NOMO-1 treated with DMSO at 0.1 percent for 48 hours (cell line): ENCODE measurements at regions not wholly inside any gene's neighbourhood (a gene's known extent, or its start where the extent isn't known, plus 50 kb on each side); places are given as distances from the start of the nearest gene placed in this dataset.

Experiments used
- DNase-seq: peaks from one replicate; lab custom pipeline; 2025; ENCODE audit not compliant: unreplicated experiment; lab: John Stamatoyannopoulos, UW

DNA sequence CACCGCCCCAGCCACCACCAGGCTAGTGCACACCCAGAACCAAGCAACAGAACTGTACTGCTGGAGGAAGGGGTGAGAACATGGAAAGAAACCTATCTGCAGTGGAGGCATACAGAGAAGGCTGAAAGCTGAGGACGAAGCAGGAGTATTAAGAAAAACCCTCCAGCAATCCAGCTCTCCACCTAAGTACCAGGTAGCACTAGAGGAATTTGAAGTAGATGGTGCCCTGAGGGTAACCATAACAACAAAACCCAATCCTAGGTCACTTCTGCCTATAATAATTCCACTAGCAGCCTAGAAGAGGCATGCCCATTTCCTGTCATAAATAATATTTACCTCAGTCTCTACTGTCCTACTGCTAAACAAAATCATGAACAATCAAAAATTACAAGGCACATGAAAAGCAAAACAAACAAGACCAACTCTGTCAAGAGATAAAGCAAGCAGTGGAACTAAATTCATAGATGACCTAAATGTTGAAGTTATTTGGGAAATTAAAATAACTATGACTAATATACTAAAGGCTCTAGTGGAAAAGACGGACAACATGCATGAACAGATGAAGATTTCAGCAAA, 51.1 kb downstream of the HYCC1 start:
- DNase-seq: no peak

DNA sequence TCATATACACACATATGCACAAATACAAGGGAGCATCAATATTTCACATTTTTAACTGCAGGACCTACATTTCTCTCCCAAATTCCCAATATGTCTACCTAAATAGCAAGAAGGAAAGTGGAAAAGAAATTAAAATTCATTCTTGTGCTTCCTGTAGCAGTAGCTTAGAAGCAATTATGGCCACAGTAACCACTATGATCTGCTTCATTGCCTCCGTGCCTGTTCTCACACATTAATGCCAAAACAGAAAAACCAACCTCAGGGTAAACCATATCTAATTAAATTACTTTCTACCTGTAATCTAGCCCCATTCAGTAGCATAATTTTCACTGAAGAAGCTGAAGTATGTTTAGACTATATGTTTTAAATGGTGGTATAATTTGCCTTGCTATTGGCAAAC, 55.2 kb downstream of the HYCC1 start:
- DNase-seq: no peak

DNA sequence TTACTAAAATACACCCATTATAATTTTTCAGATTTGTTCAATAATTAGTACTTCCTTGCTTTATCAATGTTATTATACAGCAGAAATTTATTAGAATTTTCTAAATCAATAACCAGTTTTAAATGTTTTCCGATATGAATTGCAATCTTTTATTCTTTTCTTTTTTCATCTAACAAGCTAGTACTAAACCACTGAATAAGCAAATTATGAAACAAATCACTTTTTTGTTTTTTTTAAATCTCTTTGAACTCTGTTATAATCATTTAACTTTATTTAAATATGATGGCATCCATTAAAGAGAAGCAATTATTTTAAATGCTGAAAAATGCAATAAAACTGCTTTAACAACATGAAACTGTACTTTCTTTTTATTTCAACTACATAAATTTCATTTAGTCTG, 59.7 kb downstream of the HYCC1 start:
- no peak for DNase-seq

DNA sequence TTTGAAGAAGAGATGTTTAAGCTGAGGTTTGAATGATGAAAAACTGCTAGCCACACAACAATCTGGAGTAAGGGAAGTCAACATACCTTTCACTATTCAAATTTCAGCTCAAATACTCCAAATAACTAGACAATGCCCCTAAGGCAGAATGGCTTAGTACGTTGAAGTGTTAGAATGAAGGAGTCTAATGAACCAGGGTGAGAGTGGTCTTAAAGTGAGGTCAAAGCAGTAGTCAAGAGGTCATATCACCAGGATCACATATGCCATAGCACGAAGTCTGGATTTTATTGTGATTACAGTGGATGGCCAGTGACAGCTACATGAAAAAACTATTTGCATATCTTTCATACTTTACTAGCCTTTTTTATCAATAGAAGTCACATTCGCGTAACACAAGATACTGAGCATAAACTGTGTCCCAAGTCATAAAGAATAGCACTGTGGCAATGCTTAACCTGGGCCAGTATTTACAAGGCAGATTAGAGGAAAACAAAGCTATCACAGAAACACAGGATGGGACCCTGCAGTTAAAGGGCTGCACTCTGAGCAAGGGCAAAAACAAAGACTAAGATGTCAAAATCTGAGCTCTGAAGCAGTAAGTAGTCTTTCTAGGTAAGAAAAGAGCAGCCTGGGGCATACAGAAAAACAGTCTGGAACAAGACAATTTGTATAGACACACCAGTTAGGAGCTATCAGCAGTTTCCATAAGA, 61.5 kb downstream of the HYCC1 start:
- DNase-seq: no peak

DNA sequence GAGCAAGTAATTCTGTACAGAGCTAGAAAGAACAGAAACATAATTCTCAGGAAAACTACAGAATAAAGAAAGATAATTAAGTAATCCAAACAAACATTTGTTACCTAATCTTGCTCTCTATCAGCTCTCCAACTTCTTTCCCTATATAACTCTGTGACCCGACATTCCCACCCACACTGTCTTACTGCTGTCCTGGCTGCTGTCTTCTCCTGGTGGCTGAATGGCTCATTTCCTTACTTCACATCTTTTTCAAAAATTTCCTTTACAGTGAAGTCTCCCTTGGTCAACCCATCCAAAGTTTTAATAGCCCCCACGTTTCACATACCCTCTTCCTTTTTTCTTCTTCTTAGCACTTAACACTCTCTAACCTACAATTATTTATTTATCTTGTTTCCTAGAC, 64.0 kb downstream of the HYCC1 start:
- DNase-seq: no peak

DNA sequence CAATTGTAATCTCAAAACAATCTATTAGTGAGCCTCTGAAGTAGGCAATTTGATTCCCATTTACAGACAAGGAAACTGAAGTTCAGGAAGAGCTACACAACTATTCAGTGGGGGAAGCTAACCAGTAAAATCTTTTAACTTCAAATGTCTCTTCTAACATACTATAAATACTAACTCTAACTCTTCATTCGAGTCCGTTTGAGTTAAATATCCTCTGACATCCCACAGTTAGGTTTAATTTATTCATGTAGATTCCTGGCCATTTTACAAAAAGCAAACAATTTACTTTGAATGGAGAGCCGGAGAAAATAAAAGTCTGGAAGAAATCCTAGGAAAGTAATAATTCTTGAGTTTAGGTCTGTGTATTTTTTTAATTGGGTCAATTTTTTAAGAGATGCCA, 64.7 kb downstream of the HYCC1 start:
- DNase-seq: no peak

DNA sequence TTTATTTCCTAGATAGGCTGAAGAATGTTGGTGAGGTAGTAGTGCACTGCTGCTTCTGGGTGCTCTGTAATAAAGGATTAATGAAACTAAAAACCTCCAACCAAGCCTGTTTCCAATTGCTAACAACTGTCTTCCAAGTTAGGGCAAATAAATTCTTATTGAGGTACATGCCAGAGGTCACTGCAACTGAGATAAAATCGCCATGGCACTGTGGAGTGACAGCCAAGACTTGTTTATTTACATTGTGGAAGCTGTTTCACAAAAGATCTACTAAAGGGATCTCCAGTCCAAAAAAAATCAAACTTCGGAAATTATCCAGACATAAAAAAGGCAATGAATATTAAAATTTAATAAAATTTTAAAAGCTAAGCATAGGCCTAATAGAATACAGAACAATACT, 65.2 kb downstream of the HYCC1 start:
- no peak for DNase-seq

DNA sequence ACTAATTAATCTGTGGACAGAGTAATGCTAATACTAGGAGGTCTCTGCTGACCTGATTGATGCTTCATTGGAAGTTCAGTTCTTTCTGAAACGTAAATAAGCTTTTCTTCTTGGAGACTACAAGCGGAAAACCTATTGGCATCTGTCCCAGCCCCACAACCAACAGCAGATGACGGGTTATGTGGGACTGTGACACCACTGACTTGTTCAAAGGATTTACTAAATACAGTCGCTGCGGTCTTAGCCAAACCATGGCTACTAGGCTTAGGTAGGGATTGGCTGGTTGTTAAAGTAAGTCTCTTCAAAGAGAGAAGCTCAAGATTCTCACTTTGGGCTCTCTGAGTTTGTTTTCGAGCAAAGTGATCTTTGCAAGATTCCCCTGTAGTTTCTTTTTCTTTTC, 68.3 kb downstream of the HYCC1 start:
- no peak for DNase-seq

DNA sequence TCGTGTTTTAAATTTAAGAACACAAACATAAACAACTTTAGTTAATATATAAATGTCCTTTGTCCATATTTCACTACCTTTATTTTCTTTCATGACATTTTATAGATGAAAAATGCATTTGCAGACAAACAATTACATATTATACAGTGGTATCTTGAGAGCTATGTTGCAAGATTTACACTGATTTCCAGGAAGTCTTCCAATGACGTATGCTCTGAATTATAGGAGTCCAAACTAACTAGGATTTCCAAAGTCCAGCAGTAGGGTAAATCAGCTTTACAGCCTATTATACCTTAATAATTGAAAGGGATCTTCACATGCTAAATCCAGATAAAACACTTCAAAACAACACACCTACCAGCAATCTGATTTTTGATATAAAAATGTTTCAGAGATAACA, 69.4 kb downstream of the HYCC1 start:
- no peak for DNase-seq

DNA sequence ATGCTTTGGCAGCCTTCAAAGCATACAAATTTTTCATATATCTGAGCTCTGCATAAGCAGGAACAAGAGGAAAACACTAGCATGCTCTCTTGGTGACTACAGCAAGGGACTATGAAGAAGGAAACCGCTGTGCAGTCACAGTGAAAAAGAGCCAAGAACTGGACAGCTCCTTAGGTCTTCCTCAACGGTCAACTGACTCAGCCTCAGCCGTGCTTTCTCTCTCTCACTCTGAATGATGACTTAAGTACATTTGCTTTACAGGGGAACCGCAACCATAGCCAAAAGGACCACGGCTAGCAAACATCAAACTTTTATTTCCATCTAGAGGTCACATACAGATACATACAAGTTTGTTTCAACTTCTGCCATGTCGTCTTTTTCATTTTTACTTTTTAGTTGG, 69.9 kb downstream of the HYCC1 start:
- DNase-seq: no peak

DNA sequence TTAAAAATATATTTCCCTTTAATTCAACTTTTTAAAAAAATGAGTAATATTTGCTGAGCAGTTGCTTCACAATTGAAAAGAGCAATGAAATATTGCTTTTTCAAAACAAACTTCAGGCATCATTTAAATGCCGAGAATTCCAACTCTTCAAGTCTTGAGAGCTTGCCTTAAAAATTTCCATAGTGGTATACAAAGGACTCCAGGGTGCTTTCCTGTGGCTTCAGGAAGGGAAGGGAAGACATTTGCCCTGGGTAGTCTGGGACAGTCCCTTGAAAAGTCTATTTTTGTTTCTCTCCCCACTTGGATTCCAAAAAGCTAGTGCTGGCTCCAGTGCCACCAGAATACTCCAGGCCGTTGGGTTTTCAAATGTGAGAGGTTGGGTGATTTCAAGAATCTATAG, 71.7 kb downstream of the HYCC1 start:
- DNase-seq: no peak

DNA sequence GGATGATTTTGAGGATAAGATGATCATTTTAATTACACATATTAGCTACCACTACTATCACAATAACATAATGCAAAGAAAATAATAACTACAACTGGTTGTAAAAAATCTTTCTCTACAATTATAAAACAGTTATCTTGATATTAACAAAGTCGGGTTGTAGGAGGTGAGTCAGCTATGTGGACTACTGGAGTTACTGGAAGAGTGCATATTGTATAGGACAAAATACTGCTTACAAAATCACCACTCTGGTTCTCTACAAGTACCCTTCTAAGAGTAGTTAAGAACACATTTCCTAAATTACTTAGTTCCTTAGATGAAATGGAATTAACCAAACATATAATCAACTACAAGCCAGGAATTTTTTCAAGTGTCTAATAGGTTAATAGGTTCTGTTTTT, 74.1 kb downstream of the HYCC1 start:
- no peak for DNase-seq

DNA sequence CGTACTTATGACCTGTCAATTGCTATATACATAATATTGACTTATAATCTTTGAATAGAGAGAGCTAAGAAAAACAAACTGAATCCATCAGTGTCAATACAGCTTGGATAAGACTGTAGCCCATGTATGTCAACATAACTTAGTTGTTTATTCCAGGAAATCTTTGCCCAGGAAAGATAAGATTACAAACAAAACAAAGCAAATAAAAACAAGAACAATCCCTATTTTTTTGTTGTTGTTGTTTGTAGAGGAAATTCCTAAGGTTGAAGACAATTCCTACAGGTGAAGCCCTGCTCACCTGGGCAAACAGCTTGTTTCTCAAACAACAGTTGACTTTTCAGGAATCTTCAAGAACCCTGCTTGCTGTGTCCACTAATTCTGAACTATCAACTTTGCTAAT, 76.0 kb downstream of the HYCC1 start:
- no peak for DNase-seq

DNA sequence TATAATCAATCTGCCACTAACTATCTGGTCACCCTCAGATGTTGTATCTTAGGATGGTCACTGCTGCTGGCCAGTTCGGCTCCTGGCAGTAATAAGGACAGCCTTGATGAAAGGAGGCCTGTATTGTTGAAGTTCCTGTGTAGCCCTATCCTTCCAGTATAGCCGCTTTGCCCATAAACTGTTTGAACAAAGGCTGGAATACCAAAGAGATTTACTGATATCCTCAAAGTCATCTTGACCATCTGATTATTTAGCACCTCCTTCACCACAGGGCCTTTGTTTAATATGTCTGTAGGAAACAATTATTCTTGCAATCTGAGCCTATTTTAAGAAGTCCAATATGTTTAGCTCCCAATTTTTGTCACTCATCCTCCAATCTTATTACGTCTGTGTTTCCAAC, 77.7 kb downstream of the HYCC1 start:
- no peak for DNase-seq

DNA sequence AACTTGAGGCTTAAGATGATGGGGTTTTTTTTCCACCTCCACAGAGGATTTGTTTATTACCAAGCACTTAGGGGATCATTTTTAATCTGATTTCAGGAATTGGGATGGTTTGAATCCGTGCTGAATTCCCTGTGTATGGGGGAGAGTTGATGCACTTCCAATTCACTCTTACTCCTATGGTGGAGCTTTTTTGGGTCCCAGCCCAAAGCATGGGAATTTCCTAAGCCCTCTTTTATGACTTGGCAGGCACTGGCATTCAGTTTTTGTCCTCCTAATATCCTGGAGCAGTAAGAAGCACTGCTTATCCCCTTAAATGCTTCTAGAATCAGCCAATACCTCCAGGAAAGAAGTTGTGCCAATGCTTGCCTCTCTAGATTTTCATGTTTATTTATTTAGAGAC, 78.7 kb downstream of the HYCC1 start:
- no peak for DNase-seq

DNA sequence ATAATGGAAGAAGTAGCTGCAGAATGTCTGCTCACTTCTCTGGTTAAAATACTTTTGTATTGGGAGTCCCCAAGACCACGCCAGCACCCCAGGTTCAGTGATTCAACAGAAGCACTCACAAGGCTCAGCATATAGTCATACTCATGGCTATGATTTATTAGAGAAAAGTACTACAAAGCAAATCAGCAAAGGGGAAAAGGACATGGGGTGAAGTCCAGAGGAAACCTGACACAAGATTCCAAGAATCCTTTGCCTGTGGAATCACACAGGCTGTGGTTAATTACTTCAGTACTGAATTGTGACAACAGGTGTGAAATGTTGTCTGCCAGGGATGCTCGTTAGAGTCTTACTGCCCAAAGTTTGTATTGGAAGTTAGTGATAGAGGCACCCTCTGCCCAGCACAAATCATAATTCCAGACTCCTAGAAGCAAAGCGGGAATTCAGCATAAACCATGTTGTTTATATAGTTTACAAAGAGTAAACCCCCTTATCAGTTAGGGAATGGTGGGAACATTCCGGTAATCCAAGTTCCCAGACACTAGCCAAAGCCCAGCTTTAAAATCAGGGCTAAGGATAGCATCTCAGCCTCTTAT, 79.4 kb downstream of the HYCC1 start:
- no peak for DNase-seq

DNA sequence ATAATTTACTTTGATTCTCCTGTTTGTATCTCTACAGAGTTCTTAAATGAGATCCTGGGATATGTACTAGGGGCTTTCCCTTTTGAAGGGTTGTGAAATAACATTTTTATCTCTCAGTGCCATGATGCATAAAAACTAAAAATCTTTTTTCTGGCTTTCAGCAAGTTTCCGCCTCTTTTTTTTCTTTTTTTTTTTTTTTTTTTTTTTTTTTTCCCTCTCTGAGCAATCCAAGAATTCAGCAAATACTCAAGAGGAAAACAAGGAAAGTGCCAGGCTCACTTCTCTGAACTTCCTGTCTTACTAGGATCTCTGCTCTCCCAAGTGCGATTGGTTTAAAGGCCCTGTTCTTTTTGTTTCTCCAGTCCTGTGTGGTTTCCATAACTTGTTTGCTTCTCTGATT, 79.9 kb downstream of the HYCC1 start:
- no peak for DNase-seq

DNA sequence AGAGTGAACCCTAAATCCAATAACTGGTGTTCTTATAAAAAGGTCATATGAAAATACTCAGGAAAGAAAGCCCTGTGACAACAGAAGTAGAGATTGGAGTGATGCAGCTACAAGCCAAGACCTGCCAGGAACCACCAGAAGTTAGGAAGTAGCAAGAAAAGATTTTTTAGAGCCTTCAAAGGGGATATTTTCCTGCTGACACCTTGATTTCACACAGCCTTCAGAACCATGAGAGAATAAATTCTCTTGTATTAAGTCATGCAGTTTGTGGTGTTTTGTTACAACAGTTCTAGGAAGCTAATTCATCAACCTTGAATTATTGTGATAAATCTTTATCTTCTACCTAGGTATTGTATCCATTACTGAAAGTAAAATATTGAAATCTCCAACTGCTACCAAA, 81.0 kb downstream of the HYCC1 start:
- DNase-seq: no peak

DNA sequence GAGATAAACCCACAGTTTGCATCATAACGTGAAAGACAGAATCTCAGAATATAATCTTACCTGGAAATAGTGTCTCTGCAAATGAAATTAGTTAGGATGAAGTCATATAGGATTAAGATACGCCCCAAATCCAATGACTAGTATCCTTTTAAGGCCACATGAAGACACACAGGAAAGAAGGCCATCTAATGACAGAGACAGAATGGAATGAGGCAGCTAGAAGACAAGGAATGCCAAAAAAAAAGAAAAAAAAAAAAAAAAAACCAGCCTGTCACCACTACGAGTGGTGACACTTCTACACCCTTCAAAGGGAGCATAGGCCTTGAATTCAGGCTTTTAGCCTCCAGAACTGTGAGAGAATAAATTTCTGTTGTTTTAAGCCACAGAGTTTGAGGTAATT, 82.9 kb downstream of the HYCC1 start:
- no peak for DNase-seq

DNA sequence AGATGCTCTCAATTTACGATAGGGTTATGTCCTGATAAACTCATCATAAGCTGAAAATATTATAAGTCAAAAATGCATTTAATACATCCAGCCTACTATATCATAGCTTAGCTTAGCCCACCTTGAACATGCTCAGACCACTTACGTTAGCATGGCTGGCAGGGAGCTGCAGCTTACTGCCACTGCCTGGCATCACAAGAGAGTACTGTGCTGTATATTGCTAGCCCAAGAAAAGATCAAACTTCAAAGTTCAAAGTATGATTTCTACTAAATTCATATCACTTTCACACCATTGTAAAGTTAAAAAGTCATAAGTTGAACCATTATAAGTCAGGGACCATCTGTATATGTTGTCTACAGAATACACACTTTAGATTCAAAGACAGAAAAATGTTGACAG, 91.6 kb downstream of the HYCC1 start:
- no peak for DNase-seq

DNA sequence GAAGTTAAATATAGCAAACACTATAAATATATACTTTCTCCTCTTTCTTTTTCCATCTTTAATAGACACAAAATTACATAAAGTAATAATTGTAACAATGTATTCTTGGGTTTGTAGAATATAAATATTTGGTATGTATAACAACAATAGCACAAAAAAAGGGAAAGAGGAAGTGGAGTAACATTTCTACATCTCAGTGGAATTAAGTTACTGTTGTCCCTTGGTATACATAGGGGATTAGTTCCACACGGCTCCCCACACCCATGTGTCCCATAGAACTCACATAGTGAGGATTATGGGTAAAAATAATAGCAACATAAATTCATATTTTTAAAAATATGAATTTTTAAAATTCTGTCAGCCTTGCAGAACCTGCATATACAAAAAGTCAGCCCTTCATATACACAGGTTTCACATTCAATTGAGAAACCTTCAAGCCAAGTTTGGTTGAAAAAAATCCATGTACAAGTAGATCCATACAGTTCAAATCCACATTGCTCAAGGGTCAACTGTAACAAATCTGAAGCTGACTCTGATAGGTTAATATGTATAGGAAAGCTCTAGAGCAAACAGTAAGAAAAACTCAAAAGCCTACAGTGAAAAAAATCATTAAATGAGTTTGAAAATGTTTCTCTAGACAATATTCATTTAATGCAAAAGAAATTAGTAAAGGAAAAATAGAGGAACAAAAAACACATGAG, 92.4 kb downstream of the HYCC1 start:
- DNase-seq: peak; percentile 3

DNA sequence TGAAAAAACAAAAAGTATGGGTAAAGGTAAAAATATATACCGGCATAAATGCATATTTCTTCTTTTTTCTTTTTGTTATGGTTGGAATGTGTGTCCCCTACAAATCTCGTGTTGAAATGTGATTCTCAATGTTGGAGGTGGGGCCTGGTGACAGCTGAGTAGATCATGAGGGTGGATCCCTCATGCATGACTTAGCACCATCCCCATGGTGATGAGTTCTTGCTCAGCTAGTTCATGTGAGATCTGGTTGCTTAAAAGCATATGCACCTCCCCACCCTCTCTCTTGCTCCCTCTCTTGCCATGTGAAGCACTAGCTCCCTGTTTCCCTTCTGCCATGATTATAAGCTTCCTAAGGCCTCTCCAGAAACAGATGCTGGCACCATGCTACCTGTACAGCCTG, 93.3 kb downstream of the HYCC1 start:
- no peak for DNase-seq
